ENCODE measurements at regions not wholly inside any gene's neighbourhood (a gene's known extent, or its start where the extent isn't known, plus 50 kb on each side); places are given as distances from the start of the nearest gene placed in this dataset.

DNA sequence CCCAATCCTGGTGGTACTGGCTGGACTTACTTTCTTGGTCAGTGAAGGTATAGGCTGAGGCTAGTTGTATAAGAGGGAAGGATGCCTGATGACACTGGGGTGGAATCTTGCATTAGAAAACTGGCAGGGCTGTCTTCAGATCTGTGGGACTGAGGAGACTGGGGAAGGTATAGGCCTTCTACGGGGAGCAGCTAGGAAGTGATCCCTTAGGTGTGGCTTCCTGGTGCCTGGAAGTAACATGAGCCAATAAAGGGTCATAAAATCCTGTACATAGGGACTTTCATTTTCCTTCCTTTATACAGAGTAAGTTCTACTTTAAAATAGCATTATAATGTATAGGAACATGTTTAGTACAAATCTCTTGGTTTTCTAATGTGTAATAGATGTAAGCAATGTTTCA lies 716.8 kb downstream of the LRFN5 start:
- TF ChIP-seq ZNF274 (CRISPR knock-in tag; IDR thresholded peaks at IDR 0.05) (no peak), ZNF674 (CRISPR knock-in tag; IDR thresholded peaks at IDR 0.05; ENCODE audit: low read depth) (no peak), HDAC1 (CRISPR knock-in tag; IDR thresholded peaks at IDR 0.05) (no peak), ZNF331 (CRISPR knock-in tag; IDR thresholded peaks at IDR 0.05) (no peak)
- TF ChIP-seq, protein P1, sequence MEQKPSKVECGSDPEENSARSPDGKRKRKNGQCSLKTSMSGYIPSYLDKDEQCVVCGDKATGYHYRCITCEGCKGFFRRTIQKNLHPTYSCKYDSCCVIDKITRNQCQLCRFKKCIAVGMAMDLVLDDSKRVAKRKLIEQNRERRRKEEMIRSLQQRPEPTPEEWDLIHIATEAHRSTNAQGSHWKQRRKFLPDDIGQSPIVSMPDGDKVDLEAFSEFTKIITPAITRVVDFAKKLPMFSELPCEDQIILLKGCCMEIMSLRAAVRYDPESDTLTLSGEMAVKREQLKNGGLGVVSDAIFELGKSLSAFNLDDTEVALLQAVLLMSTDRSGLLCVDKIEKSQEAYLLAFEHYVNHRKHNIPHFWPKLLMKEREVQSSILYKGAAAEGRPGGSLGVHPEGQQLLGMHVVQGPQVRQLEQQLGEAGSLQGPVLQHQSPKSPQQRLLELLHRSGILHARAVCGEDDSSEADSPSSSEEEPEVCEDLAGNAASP (CRISPR knock-in tag; IDR thresholded peaks at IDR 0.05; ENCODE audit: borderline replicate concordance): no peak
- TF ChIP-seq, protein P2, sequence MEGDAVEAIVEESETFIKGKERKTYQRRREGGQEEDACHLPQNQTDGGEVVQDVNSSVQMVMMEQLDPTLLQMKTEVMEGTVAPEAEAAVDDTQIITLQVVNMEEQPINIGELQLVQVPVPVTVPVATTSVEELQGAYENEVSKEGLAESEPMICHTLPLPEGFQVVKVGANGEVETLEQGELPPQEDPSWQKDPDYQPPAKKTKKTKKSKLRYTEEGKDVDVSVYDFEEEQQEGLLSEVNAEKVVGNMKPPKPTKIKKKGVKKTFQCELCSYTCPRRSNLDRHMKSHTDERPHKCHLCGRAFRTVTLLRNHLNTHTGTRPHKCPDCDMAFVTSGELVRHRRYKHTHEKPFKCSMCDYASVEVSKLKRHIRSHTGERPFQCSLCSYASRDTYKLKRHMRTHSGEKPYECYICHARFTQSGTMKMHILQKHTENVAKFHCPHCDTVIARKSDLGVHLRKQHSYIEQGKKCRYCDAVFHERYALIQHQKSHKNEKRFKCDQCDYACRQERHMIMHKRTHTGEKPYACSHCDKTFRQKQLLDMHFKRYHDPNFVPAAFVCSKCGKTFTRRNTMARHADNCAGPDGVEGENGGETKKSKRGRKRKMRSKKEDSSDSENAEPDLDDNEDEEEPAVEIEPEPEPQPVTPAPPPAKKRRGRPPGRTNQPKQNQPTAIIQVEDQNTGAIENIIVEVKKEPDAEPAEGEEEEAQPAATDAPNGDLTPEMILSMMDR (CRISPR knock-in tag; IDR thresholded peaks at IDR 0.05): no peak
- TF ChIP-seq, protein P3, sequence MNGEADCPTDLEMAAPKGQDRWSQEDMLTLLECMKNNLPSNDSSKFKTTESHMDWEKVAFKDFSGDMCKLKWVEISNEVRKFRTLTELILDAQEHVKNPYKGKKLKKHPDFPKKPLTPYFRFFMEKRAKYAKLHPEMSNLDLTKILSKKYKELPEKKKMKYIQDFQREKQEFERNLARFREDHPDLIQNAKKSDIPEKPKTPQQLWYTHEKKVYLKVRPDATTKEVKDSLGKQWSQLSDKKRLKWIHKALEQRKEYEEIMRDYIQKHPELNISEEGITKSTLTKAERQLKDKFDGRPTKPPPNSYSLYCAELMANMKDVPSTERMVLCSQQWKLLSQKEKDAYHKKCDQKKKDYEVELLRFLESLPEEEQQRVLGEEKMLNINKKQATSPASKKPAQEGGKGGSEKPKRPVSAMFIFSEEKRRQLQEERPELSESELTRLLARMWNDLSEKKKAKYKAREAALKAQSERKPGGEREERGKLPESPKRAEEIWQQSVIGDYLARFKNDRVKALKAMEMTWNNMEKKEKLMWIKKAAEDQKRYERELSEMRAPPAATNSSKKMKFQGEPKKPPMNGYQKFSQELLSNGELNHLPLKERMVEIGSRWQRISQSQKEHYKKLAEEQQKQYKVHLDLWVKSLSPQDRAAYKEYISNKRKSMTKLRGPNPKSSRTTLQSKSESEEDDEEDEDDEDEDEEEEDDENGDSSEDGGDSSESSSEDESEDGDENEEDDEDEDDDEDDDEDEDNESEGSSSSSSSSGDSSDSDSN (CRISPR knock-in tag; IDR thresholded peaks at IDR 0.05): no peak
